CD4-positive, alpha-beta T cell treated with Interleukin-17A for 1 hour (primary cell): ENCODE measurements at regions not wholly inside any gene's neighbourhood (a gene's known extent, or its start where the extent isn't known, plus 50 kb on each side); places are given as distances from the start of the nearest gene placed in this dataset.

Experiments
- DNase-seq: peaks from one replicate; pipeline ENCODE4 v3.0.0-alpha.2; 2020

DNA sequence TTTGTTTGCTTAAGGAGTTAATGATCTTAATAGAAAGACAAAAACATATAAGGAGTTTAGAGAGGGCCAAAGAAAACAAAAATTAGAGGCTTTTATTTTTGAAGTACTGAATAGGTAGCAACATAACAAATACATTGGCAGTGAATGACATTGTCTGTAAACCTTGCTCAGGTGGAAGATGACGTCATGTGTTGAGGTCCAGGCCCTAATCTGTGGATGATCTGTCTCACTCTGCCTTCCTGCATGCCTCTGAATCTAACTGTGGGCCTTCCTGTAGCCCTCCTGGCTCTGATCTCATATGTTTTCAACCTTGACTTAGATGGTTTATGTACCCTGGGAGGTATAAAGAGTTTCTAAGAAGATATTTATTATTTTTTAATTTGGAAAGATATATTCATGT is 58.1 kb upstream of the DYNAP start:
- no peak for DNase-seq
